ENCODE measurements at regions not wholly inside any gene's neighbourhood (a gene's known extent, or its start where the extent isn't known, plus 50 kb on each side); places are given as distances from the start of the nearest gene placed in this dataset.
"Not testable (repeated sequence)": the region's sequence is repeated elsewhere in the genome, so short reads cannot be mapped to it uniquely, and the experiment has no call there.

DNA sequence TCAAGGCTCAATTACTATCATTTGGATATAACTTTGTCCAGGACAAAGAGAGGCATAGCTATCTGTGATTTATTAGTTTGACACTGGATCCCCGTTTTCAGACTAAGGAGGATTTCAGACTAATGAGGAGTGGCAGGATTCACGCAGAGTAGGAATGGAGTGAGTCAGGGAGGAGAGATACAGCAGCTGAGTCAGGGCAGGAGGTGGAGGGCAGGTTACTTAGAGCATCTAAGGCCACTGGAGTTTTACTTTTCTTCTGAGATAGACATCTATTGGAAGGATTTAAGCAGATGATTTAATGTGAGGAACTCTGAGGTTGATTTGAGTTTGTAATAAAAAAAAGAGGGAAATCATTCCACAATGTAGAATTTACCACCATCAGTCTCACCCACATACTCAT, 110.6 kb downstream of the RPIA start:
- not testable (repeated sequence) for H3K4me3 ChIP-seq (ENCODE audit: low read depth, low read length, poor library complexity, severe bottlenecking); H2AFZ ChIP-seq (ENCODE audit: low read length); H3K4me1 ChIP-seq (ENCODE audit: insufficient read depth, low read length, severe bottlenecking); H3K27ac ChIP-seq (ENCODE audit: low read depth, low read length, poor library complexity, severe bottlenecking); H3K9me3 ChIP-seq (ENCODE audit: low read length); H3K4me2 ChIP-seq (ENCODE audit: low read length); H3K79me2 ChIP-seq (ENCODE audit: insufficient read depth, low read length); H3F3A ChIP-seq (ENCODE audit: insufficient read depth, low read length); H3K9me2 ChIP-seq (ENCODE audit: low read depth, low read length); H3K27me3 ChIP-seq (ENCODE audit: insufficient read depth, low read length); H4K20me1 ChIP-seq (ENCODE audit: insufficient read depth, low read length); H3K9ac ChIP-seq (ENCODE audit: low read length)
- peaks cover 74% of the 10 kb centered on the region for H3K36me3 ChIP-seq (ENCODE audit: insufficient read depth, low read length)

DNA sequence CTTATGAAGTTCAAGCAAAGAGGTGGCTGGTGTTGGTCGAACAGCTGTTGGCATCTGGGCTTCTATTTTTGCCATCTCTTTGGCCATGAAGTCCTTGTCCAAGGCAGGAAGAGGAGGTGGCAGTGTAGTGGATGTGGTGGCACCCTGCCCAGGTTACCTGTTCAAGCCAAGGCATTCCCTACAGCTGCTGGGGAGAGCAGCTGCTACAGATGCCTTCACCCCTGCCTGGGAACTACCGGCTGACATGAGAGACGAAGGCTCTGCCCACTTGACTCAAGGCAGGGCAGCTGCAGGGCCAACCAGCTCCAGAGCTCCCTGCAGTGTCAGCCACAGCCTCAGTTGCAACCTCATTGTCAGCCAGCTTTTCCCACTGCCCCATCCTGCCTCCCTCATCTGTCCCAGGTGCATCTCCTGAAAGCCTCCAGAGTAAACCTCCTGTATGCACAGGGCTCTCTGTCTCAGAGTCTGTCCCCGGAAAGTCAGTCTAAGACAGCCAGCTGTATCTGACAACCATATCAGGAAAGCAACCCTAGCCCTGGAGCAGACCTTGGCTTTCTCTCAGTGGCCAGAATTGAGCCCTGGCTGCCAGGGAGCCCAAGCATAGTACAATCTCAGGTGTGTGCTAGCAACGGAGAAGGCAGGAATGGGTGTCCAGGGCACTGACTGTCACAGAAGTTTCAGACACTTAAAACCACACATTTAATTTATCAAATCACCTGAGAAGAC, 115.9 kb downstream of the RPIA start:
- H3K4me2 ChIP-seq (ENCODE audit: low read length), result no peak overlapping the region
- no peaks in the 10 kb centered on the region for H3K9me3 ChIP-seq (ENCODE audit: low read length)
- H3K79me2 ChIP-seq (ENCODE audit: insufficient read depth, low read length), result no peaks in the 10 kb centered on the region
- no peak overlapping the region for H3K27ac ChIP-seq (ENCODE audit: low read depth, low read length, poor library complexity, severe bottlenecking)
- H3F3A ChIP-seq (ENCODE audit: insufficient read depth, low read length), result no peaks in the 10 kb centered on the region; the same call in 1 of the 2 replicates
- H2AFZ ChIP-seq (ENCODE audit: low read length), result no peak overlapping the region
- TF ChIP-seq EZH2 (IDR thresholded peaks at IDR 0.05; ENCODE audit: borderline replicate concordance, low read length), result no peak
- TF ChIP-seq, protein P1, sequence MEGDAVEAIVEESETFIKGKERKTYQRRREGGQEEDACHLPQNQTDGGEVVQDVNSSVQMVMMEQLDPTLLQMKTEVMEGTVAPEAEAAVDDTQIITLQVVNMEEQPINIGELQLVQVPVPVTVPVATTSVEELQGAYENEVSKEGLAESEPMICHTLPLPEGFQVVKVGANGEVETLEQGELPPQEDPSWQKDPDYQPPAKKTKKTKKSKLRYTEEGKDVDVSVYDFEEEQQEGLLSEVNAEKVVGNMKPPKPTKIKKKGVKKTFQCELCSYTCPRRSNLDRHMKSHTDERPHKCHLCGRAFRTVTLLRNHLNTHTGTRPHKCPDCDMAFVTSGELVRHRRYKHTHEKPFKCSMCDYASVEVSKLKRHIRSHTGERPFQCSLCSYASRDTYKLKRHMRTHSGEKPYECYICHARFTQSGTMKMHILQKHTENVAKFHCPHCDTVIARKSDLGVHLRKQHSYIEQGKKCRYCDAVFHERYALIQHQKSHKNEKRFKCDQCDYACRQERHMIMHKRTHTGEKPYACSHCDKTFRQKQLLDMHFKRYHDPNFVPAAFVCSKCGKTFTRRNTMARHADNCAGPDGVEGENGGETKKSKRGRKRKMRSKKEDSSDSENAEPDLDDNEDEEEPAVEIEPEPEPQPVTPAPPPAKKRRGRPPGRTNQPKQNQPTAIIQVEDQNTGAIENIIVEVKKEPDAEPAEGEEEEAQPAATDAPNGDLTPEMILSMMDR (IDR thresholded peaks at IDR 0.05; ENCODE audit: low read length), result no peak
- H3K9me2 ChIP-seq (ENCODE audit: low read depth, low read length), result no peaks in the 10 kb centered on the region
- H3K36me3 ChIP-seq (ENCODE audit: insufficient read depth, low read length), result peaks cover 48% of the 10 kb centered on the region
- peaks cover 5% of the 10 kb centered on the region for H3K4me1 ChIP-seq (ENCODE audit: insufficient read depth, low read length, severe bottlenecking)
- no peaks in the 10 kb centered on the region for H3K27me3 ChIP-seq (ENCODE audit: insufficient read depth, low read length)
- H3K9ac ChIP-seq (ENCODE audit: low read length), result no peak overlapping the region
- H3K4me3 ChIP-seq (ENCODE audit: low read depth, low read length, poor library complexity, severe bottlenecking), result no peak overlapping the region
- H4K20me1 ChIP-seq (ENCODE audit: insufficient read depth, low read length), result no peaks in the 10 kb centered on the region

DNA sequence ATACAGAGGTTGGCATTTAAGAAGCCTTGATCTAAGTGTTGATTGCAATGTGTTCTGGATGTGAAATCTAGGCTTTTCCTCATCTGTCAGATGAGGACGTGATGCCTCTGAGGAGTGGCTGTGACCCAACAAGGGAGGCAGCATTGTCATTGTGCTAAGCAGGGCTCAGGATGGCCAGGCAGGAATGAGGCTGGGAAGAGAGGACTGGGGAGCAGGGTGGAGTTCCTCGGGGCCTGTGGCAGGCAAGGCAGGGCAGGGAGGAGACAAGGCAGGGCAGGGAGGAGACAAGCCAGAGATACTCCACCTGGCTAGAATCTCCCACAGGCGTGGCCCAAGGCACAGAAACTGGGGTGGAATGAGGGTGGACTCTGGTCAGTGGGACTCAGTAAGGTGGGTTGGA, 116.6 kb downstream of the RPIA start:
- no peaks in the 10 kb centered on the region for H4K20me1 ChIP-seq (ENCODE audit: insufficient read depth, low read length)
- TF ChIP-seq, protein P1 (IDR thresholded peaks at IDR 0.05; ENCODE audit: low read length), result no peak
- no peak for TF ChIP-seq EZH2 (IDR thresholded peaks at IDR 0.05; ENCODE audit: borderline replicate concordance, low read length)
- H3K4me2 ChIP-seq (ENCODE audit: low read length), result no peak overlapping the region
- peak overlapping the region; percentile 16 for H3K27ac ChIP-seq (ENCODE audit: low read depth, low read length, poor library complexity, severe bottlenecking)
- no peaks in the 10 kb centered on the region for H3K9me2 ChIP-seq (ENCODE audit: low read depth, low read length)
- H3K36me3 ChIP-seq (ENCODE audit: insufficient read depth, low read length), result peaks cover 47% of the 10 kb centered on the region
- H3K4me1 ChIP-seq (ENCODE audit: insufficient read depth, low read length, severe bottlenecking), result peaks cover 5% of the 10 kb centered on the region
- H3K27me3 ChIP-seq (ENCODE audit: insufficient read depth, low read length), result no peaks in the 10 kb centered on the region
- no peak overlapping the region for H2AFZ ChIP-seq (ENCODE audit: low read length)
- no peak overlapping the region for H3K4me3 ChIP-seq (ENCODE audit: low read depth, low read length, poor library complexity, severe bottlenecking)
- H3F3A ChIP-seq (ENCODE audit: insufficient read depth, low read length), result no peaks in the 10 kb centered on the region; the same call in 1 of the 2 replicates
- no peaks in the 10 kb centered on the region for H3K9me3 ChIP-seq (ENCODE audit: low read length)
- H3K79me2 ChIP-seq (ENCODE audit: insufficient read depth, low read length), result no peaks in the 10 kb centered on the region
- no peak overlapping the region for H3K9ac ChIP-seq (ENCODE audit: low read length)

DNA sequence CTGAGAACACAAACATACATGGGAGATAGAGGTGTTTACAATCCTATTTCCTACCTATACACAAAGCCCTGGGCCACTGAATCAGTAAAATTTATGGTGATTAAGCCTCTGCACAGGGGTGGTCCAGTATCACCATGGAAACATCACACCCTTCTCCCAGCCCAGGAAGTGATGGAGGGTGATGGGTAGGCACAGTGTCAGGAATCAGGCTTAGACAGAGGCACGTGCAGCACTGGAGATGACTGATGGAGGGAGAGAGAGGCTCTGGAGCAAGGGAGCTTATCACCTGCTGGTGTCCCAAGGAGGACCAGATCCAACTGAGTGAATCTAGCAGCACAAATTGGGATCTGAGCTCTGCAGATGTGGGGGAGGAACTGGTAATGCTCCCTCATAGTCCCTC, 117.2 kb downstream of the RPIA start:
- Histone ChIP-seq H3K9me3 (ENCODE audit: low read length) (no peaks in the 10 kb centered on the region), H4K20me1 (ENCODE audit: insufficient read depth, low read length) (no peaks in the 10 kb centered on the region), H3K4me3 (ENCODE audit: low read depth, low read length, poor library complexity, severe bottlenecking) (no peak overlapping the region), H3K9me2 (ENCODE audit: low read depth, low read length) (no peaks in the 10 kb centered on the region), H3K4me2 (ENCODE audit: low read length) (no peak overlapping the region), H3K4me1 (ENCODE audit: insufficient read depth, low read length, severe bottlenecking) (peaks cover 5% of the 10 kb centered on the region), H3K27me3 (ENCODE audit: insufficient read depth, low read length) (no peaks in the 10 kb centered on the region), H3K9ac (ENCODE audit: low read length) (no peak overlapping the region), H3K27ac (ENCODE audit: low read depth, low read length, poor library complexity, severe bottlenecking) (peak overlapping the region; percentile 54), H3K79me2 (ENCODE audit: insufficient read depth, low read length) (no peaks in the 10 kb centered on the region), H3F3A (ENCODE audit: insufficient read depth, low read length) (no peaks in the 10 kb centered on the region; the same call in 1 of the 2 replicates), H2AFZ (ENCODE audit: low read length) (no peak overlapping the region), H3K36me3 (ENCODE audit: insufficient read depth, low read length) (peaks cover 41% of the 10 kb centered on the region)
- TF ChIP-seq, protein P1 (IDR thresholded peaks at IDR 0.05; ENCODE audit: low read length), result no peak
- no peak for TF ChIP-seq EZH2 (IDR thresholded peaks at IDR 0.05; ENCODE audit: borderline replicate concordance, low read length)
